ENCODE measurements at regions not wholly inside any gene's neighbourhood (a gene's known extent, or its start where the extent isn't known, plus 50 kb on each side); places are given as distances from the start of the nearest gene placed in this dataset.

DNA sequence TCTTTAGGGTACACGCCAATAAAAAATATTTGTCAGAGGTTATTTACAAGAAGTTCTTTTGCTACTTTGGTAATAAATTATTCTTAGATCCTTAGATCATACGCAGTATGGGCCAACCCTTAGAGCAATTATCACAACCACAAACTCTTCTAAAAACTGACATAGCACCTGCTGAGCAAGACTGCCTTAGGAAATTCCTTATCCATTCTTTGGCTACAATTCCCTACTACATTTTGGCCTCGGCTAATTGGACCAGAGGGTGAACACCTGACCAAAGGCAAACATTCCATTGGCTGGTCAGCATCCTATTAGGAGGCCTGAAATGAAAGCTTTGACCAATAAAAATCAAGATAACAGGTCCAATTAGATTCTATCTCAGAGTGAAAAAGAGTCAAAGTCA, 147.6 kb upstream of the CCDC68 start:
- H3K27ac ChIP-seq = no peak overlapping the region
- H3K9me3 ChIP-seq = no peaks in the 10 kb centered on the region
- ATAC-seq (no peak), DNase-seq (no peak)
- WGBS (ENCODE audit: insufficient coverage, low coverage, low lambda C conversion rate, missing lambda C conversion rate) = 55% methylated on average over 3 of the region's 3 CpGs
- H3K36me3 ChIP-seq = no peaks in the 10 kb centered on the region
- TF ChIP-seq, protein P1, sequence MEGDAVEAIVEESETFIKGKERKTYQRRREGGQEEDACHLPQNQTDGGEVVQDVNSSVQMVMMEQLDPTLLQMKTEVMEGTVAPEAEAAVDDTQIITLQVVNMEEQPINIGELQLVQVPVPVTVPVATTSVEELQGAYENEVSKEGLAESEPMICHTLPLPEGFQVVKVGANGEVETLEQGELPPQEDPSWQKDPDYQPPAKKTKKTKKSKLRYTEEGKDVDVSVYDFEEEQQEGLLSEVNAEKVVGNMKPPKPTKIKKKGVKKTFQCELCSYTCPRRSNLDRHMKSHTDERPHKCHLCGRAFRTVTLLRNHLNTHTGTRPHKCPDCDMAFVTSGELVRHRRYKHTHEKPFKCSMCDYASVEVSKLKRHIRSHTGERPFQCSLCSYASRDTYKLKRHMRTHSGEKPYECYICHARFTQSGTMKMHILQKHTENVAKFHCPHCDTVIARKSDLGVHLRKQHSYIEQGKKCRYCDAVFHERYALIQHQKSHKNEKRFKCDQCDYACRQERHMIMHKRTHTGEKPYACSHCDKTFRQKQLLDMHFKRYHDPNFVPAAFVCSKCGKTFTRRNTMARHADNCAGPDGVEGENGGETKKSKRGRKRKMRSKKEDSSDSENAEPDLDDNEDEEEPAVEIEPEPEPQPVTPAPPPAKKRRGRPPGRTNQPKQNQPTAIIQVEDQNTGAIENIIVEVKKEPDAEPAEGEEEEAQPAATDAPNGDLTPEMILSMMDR (IDR thresholded peaks at IDR 0.05) = no peak
- no peak for TF ChIP-seq POLR2A (IDR thresholded peaks at IDR 0.05)
- H3K27me3 ChIP-seq = no peaks in the 10 kb centered on the region
- no peak overlapping the region for H3K4me3 ChIP-seq
- intact Hi-C loops (cut with DNase I) = no loop called here
- H3K4me1 ChIP-seq = no peaks in the 10 kb centered on the region

DNA sequence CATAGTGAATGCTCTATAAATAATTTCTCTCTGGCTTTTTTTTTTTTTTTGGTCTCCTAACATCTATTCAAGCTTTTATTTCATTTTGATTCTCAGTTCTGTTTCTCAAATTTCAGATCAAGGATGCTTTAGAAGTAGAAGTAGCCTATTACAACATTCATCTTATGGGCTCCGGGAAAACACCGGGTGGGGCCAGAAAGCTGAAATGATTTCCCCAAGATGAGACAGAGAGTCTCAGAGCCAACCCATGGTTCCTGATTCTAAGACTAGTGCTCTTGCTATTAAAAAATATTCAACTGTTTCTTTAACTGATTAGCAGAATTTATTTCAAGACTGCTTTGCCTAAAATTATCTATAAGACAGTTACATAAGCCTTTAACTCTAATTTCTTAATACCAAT, 147.2 kb upstream of the CCDC68 start:
- WGBS (ENCODE audit: insufficient coverage, low coverage, low lambda C conversion rate, missing lambda C conversion rate) = 83% methylated on average over 2 of the region's 2 CpGs
- Histone ChIP-seq H3K27me3 (no peaks in the 10 kb centered on the region), H3K27ac (no peak overlapping the region), H3K4me1 (no peaks in the 10 kb centered on the region), H3K36me3 (no peaks in the 10 kb centered on the region), H3K9me3 (no peaks in the 10 kb centered on the region), H3K4me3 (no peak overlapping the region)
- DNase-seq (no peak), ATAC-seq (no peak)
- intact Hi-C loops (cut with DNase I) = no loop called here
- TF ChIP-seq POLR2A (IDR thresholded peaks at IDR 0.05) = no peak
- TF ChIP-seq, protein P1 (IDR thresholded peaks at IDR 0.05) = no peak

DNA sequence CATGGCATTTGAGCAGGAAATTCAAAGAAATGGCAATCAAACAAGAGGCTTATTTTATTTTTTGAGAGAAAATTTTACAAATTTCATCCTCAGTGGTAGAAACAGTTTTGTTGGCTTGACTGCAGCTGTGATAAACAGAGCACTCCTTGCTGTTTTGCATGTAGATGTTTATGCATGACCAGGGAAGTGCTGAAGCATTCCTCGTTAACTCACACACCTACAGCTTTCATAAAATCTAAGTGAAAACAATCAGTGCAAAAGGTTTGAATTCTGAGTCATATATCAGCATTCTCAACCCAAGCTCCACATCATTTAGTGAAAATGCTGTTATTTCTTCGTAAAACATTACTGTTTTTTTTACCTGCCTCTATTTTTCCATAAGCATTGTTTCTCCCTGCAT, 146.6 kb upstream of the CCDC68 start:
- intact Hi-C loops (cut with DNase I) = no loop called here
- ATAC-seq = no peak
- Histone ChIP-seq H3K4me1 (no peaks in the 10 kb centered on the region), H3K9me3 (no peaks in the 10 kb centered on the region), H3K36me3 (no peaks in the 10 kb centered on the region), H3K4me3 (no peak overlapping the region), H3K27ac (no peak overlapping the region), H3K27me3 (no peaks in the 10 kb centered on the region)
- DNase-seq = no peak
- TF ChIP-seq, protein P1 (IDR thresholded peaks at IDR 0.05) = no peak
- no peak for TF ChIP-seq POLR2A (IDR thresholded peaks at IDR 0.05)
- 33% methylated on average over 2 of the region's 2 CpGs for WGBS (ENCODE audit: insufficient coverage, low coverage, low lambda C conversion rate, missing lambda C conversion rate)

DNA sequence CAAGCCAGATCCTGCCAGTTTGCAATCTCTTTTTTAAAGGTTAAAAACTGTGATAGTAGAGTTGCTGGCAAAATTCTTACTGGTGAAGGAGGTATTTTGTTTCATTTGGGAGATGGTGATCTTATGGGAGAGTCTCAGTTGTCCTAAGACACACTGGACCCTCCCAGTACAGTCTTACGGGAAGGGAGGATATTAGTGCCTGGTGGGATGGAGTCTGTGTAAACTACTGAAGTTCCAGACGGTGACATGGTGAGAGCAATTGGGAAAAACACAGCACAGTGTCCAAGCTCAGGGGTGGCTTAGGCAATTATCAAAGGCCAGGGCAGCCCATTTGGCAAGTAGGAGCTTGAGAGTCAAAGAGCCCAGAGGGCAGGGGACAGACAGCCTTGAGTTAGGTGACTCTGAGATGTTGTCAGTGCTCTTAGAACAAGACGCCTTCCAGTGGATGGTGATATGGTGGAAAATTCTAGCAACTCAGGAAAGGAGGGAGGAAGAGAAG, 143.7 kb upstream of the CCDC68 start:
- Histone ChIP-seq H3K4me1 (no peaks in the 10 kb centered on the region), H3K4me3 (no peak overlapping the region), H3K27me3 (no peaks in the 10 kb centered on the region), H3K36me3 (no peaks in the 10 kb centered on the region), H3K9me3 (no peaks in the 10 kb centered on the region), H3K27ac (no peak overlapping the region)
- WGBS (ENCODE audit: insufficient coverage, low coverage, low lambda C conversion rate, missing lambda C conversion rate) = 53% methylated on average over 2 of the region's 3 CpGs
- intact Hi-C loops (cut with DNase I) = no loop called here
- peak in 2 of 4 donors; percentile 26 to 70 for ATAC-seq
- TF ChIP-seq, protein P1 (IDR thresholded peaks at IDR 0.05) = no peak
- TF ChIP-seq POLR2A (IDR thresholded peaks at IDR 0.05) = no peak
- DNase-seq = no peak

DNA sequence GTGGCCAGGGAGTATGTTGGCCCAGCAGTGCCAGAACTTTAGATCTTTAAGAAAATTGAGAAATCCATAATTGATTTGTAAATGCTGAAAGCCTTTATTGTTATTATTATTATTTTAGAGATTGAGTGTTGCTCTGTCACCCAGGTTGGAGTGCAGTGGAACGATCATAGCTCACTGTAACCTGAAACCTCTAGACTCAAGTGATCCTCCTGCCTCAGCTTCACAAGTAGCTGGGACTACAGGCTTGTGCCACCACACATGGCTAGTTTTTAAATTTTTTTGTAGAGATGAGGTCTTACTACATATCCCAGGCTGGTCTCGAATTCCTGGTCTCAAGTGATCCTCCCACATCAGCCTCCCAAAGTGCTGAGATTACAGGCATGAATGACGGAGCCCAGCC, 143.2 kb upstream of the CCDC68 start:
- H3K36me3 ChIP-seq = no peaks in the 10 kb centered on the region
- no peak for TF ChIP-seq POLR2A (IDR thresholded peaks at IDR 0.05)
- TF ChIP-seq, protein P1 (IDR thresholded peaks at IDR 0.05) = no peak
- DNase-seq = no peak
- no peaks in the 10 kb centered on the region for H3K27me3 ChIP-seq
- 25% methylated on average over 3 of the region's 3 CpGs for WGBS (ENCODE audit: insufficient coverage, low coverage, low lambda C conversion rate, missing lambda C conversion rate)
- H3K4me3 ChIP-seq = no peak overlapping the region
- H3K27ac ChIP-seq = no peak overlapping the region
- ATAC-seq = no peak
- intact Hi-C loops (cut with DNase I) = no loop called here
- no peaks in the 10 kb centered on the region for H3K9me3 ChIP-seq
- no peaks in the 10 kb centered on the region for H3K4me1 ChIP-seq

Measured in right lobe of liver (tissue), 6 donors.